GM12864 (cell line): ENCODE measurements at regions not wholly inside any gene's neighbourhood (a gene's known extent, or its start where the extent isn't known, plus 50 kb on each side); places are given as distances from the start of the nearest gene placed in this dataset.
"Not testable (repeated sequence)": the region's sequence is repeated elsewhere in the genome, so short reads cannot be mapped to it uniquely, and the experiment has no call there.

Experiments
- DNase-seq: peaks from one replicate; pipeline ENCODE4 v3.0.0-alpha.2; 2011; ENCODE audit warnings: low read depth
- H3K4me3 ChIP-seq: 2 replicates; pipeline ENCODE4 v1.5.1; 2011; ENCODE audit warnings: mild to moderate bottlenecking, low read depth, low read length, control low read depth
- CTCF ChIP-seq: IDR thresholded peaks from 2 replicates; pipeline ENCODE4 v1.5.1; 2011; ENCODE audit warnings: low read depth, mild to moderate bottlenecking, moderate library complexity, low read length, control low read depth, inconsistent platforms; ENCODE audit errors: missing control alignments

- DNase-seq = no peak
- no peak overlapping the region for H3K4me3 ChIP-seq
- TF ChIP-seq CTCF = no peak
Observed at GRCh38 chr14:101687756-101688546, 73.6 kb upstream of the PPP2R5C start.

- TF ChIP-seq CTCF = no peak
- no peak for DNase-seq
- H3K4me3 ChIP-seq = no peak overlapping the region
Observed at GRCh38 chr14:101689039-101689501, 72.4 kb upstream of the PPP2R5C start.

GRCh38 chr14:101689966-101690365, 71.5 kb upstream of the PPP2R5C start:
- H3K4me3 ChIP-seq, DNase-seq: not testable (repeated sequence)

- no peak for TF ChIP-seq CTCF
- DNase-seq = no peak
- no peak overlapping the region for H3K4me3 ChIP-seq
Observed at GRCh38 chr14:101695659-101696058, 65.8 kb upstream of the PPP2R5C start.

GRCh38 chr14:101704140-101704539, 57.4 kb upstream of the PPP2R5C start:
- H3K4me3 ChIP-seq = no peak overlapping the region
- no peak for TF ChIP-seq CTCF
- DNase-seq = no peak

- no peak for DNase-seq
- no peak for TF ChIP-seq CTCF
- H3K4me3 ChIP-seq = no peak overlapping the region; the same call in 1 of the 2 replicates
Observed at GRCh38 chr14:101705733-101706508, 55.6 kb upstream of the PPP2R5C start.

GRCh38 chr14:101706509-101707067, 54.9 kb upstream of the PPP2R5C start:
- no peak overlapping the region for H3K4me3 ChIP-seq
- DNase-seq = no peak
- TF ChIP-seq CTCF = no peak
